HG03108 (cell line): ENCODE measurements at regions not wholly inside any gene's neighbourhood (a gene's known extent, or its start where the extent isn't known, plus 50 kb on each side); places are given as distances from the start of the nearest gene placed in this dataset.

ENCODE experiments used
- ATAC-seq: cut with Tn5 transposase; IDR thresholded peaks from one replicate; pipeline ENCODE4 v1.9.1; 2021; ENCODE audit warnings: moderate library complexity; ENCODE audit not compliant: unreplicated experiment

DNA sequence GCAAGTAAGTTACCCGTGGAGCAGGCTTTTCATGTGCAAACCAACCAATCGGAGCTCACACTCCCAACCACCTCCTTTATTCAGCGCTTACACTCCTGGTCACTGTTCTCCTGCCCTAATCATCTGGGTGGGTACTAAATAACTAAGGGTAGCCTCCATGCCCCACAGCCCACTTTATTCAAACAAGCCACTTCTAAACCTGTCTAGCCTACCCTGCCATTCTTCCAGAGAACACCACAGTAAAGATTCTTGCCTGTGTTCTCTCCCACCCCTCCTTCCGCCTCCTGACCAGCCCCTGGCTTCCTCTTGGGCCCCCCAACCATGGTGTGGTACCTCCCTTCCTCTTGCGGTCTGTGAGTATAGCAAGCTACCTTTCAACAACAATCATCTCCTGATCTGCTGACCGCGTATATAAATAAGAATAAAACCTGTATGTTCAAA lies 581.9 kb downstream of the VRK1 start:
- no peak for ATAC-seq

GRCh38 chr14:97380539-97380941 lies 583.4 kb downstream of the VRK1 start:
- no peak for ATAC-seq

- ATAC-seq: no peak
Observed at GRCh38 chr14:97381309-97381708, 584.1 kb downstream of the VRK1 start.

- ATAC-seq: no peak
Observed at GRCh38 chr14:97382616-97383226, 585.5 kb downstream of the VRK1 start.

- ATAC-seq: no peak
Observed at GRCh38 chr14:97385727-97386126, 588.5 kb downstream of the VRK1 start.

DNA sequence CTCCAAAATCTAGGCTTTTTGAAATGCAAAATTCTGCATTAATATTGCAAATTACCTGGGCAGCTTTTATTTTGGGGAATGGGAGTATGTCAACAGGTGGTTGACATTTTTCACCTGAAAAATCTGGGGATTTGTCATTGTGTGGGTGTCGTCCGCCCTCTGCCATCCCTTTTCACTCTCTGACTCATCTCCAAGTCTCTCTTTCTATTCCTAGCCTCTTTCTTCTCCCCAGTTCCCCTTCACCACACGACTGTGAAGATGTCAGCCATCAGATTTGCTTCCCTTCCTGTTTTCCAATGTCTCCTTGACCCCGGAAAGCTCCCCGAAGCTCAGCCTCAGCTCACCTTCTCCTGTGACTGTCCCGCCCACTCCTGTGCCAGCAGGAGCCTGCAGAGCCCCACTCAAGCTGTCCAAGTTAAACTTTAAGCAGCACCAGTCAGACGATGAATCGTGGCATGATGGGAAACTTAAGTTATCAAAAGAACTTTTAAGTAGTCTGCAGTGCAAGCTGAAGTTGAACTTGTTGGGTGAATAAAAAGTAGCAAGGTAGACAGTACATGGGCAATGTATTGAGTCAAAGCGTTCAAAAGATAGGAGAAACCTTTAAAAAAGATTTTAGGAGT lies 590.2 kb downstream of the VRK1 start:
- ATAC-seq: no peak

DNA sequence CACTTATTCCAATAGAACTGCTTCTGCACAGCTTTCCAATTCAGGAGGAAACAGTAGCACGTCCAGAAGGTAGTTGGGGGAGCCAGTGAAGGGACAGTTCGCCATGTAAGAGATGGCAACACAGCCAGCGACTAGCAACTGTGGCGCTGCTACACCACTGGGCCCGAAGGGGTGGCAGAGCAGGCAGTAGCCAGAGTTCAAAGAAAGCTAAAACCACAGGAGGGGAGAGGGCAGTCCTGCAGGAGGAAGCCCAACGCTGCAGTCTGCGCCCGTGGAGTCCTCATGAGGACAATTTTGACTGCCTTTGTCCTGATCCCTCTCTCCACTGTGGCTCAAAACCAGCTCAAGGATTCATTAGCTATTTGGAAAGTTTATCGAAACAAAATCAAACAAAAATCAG lies 591.2 kb downstream of the VRK1 start:
- ATAC-seq: no peak

GRCh38 chr14:97390096-97390724 lies 593.0 kb downstream of the VRK1 start:
- no peak for ATAC-seq

DNA sequence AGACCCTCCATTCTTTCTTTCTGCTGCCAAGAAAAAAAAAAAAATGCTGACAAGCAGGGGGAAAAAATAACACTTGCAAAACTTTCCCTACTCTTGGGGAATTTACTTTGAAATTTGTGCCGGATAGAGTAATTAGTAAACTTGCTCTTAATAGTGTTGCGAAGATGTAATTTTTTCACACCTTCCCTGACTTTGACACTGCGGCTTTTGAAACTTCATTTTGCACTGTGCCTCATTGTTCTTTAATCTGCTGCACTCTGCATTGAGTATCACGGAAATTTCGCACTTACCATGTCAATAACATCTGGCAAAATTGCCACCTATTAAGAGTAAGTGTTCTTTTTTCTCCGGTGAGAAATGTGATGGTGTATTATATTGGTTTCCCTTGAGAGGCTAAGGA lies 596.1 kb downstream of the VRK1 start:
- no peak for ATAC-seq

DNA sequence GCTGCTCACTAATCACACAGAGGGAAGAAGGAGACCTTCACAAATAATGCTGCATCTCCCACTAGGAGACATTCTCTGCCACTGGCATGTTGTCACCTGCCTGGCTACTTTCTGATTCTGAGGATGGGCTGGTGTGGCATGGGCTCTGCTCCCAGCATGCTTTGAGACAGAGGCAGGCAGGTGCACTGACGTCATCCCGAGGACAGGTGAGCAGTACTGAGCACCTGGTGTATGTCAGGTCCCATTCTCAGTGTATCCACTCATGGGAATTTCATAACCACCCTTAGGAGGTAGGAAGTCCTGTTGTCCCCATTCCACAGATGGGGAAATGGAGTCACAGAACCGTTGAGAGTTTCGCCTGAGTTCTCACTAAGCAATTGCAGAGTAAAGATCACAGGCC lies 597.9 kb downstream of the VRK1 start:
- ATAC-seq: no peak

DNA sequence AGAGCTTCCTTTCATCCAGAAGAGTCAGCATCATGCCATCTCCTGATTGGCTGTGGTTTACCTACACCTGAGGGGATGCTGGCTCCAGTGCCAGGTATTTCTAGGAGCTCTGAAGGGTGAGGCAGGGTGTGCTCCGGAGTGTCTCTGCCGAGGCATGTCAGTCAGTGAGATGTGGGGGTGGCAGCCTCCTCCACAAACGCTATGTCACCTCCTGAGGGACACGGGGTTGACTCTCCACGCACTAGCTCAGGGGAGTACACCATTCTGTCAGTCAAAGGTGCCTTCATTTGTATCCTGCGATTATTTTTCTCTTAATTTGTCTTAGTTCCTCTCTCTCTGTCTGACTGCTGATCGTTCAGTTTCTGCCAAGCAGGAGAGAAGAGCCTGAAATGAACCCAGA lies 604.5 kb downstream of the VRK1 start:
- ATAC-seq: no peak

DNA sequence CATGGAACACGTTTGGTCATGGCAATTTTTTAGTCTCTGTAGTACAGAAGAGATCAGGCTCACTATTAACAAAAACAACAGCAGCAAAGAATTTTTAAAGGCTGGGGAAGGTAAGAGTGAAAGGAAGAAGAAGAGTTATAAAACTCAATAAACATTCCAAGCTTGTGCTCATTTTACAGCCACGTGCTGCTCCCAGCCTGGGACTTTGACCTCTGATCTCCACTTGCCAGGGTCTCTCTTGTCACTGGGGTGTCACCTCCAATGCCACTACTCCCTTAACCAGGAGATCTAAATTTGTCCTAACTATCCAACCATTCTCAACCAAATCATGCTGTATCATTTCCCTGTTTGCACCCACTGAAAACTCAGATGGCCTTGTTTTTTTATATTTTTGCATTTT lies 605.1 kb downstream of the VRK1 start:
- no peak for ATAC-seq

GRCh38 chr14:97407701-97408407 lies 610.7 kb downstream of the VRK1 start:
- ATAC-seq: no peak

GRCh38 chr14:97408503-97408902 lies 611.3 kb downstream of the VRK1 start:
- ATAC-seq: no peak

GRCh38 chr14:97408937-97409815 lies 612.0 kb downstream of the VRK1 start:
- no peak for ATAC-seq

DNA sequence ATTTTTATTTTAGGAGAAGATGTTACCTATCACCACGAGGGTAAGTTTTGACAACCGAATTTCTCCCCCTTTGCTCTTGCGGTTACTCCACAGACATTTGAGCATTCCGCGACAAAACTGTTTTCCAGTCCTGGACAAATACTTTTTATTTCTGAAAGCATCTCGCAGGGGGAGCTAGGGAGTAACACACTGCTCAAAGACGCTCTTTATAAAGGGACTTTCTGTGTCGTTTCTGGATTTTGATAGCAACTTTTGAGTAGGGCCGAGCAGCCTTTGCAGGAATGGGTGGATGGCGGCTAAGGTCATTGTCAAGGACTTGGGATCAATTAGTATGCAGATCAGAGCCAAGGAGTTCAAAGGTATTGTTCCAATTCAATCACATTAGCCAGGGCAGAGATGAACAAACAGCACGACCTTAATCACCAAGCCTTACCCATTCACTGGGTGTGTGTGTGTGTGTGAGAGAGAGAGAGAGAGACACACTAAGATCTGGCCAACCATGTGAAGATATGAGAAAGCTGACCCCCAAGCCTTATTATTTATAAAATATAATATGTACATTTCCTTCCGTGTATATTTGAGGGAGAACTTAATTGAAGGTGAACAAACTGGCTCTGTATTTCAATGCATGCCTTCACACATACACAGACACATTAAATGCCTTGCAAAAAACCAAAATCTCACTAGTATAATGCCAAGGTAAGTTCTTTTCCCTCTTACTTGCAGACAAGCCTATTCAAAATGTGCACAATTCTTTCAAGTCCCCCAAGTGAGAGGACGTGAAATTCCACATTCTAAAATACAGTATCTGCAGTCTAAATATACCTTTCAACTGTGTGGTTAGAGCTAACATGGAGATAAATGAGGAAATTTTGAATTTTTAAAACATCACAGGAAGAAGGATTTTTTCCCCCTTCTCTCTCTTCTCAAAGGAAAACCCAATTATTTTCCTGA lies 613.8 kb downstream of the VRK1 start:
- no peak for ATAC-seq

DNA sequence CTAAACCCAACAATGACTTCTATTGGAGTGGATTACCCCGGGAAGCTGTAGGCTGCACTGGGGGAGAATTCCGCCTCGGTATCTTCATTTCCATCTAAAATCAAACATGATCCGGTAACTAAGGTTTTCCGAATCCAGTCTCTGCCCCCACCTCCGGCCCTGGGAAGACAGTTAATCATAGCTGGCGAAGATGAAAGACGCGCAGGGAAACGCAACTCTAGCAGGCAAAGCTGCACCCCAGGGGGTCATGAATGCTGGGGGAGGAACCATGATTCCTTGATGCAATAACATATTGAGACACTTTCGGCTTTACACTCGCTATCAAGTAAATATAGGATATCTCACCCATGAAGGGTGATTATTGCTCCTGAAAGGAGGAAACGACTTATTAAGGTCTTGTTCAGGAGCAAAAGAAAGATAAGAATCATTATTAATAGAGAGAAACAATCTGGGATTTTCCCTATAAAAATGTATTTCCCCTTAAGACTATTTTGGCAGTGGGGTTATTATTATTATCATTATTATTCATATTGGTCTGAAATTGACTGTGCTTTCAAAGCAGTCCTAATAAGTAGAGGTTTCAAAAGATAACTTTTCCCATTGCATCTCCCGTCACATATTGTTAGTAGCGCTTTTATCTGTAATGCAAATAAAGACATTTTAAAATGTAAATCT lies 614.9 kb downstream of the VRK1 start:
- no peak for ATAC-seq

DNA sequence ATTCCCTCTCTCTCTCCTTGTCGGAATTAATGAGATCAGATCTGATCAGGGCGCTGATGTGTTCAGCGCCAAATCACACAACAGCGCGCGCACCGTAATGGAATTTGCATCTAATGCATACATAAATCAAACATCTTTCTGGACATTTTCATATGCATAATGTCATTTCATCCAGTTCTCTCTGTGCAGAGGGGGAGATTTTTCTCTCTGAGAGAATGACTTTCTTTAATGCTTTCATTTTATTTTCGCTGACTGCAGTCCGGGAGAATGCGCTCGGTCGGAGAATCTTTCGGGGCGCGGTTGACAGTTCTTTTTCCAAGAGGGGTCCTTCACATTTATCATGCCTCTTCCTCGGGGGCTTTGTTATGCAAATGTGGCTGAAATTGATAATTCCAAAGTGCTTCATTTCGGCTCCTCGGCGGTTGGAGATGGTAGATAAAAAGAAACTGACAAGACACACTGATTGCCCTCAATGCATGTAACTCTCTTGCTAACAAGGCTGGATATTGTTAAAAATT lies 615.9 kb downstream of the VRK1 start:
- ATAC-seq: no peak
